Posterior cingulate gyrus (tissue), 11 donors: ENCODE measurements at regions not wholly inside any gene's neighbourhood (a gene's known extent, or its start where the extent isn't known, plus 50 kb on each side); places are given as distances from the start of the nearest gene placed in this dataset.
"Not testable (repeated sequence)": the region's sequence is repeated elsewhere in the genome, so short reads cannot be mapped to it uniquely, and the experiment has no call there.

Experiments used
- DNase-seq, 10 donors: peaks; one replicate each; pipeline versions ENCODE4 v3.0.0 to v3.0.0-alpha.2; 2020 to 2021; ENCODE audit warnings: mixed read lengths in 3 of 10
- intact Hi-C: fragments of 100-400 bp; cut with DNase I; formaldehyde crosslinking; loops from one replicate; pipeline ENCODE4 v1.15.1; 2023

DNA sequence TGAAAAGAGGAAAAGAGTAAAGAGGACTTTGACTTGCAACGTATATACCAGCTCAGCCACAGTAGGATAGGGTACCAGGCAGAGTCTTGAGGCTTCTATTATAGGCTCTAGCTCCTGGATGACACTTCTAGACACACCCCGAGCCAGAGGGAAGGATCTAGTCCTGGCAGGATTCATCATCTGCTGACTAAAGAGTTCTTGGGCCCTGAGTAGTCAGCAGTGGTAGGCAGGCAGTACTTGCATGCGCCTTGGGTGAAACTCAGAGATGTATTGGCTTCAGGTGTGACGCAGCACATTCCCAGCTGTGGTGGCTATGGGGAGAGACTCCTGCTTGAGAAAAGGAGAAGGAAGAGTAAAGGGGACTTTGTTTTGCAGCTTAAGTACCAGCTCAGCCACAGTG is 162.3 kb upstream of the APP start:
- DNase-seq, result no peak
- intact Hi-C loops, result no loop called here

DNA sequence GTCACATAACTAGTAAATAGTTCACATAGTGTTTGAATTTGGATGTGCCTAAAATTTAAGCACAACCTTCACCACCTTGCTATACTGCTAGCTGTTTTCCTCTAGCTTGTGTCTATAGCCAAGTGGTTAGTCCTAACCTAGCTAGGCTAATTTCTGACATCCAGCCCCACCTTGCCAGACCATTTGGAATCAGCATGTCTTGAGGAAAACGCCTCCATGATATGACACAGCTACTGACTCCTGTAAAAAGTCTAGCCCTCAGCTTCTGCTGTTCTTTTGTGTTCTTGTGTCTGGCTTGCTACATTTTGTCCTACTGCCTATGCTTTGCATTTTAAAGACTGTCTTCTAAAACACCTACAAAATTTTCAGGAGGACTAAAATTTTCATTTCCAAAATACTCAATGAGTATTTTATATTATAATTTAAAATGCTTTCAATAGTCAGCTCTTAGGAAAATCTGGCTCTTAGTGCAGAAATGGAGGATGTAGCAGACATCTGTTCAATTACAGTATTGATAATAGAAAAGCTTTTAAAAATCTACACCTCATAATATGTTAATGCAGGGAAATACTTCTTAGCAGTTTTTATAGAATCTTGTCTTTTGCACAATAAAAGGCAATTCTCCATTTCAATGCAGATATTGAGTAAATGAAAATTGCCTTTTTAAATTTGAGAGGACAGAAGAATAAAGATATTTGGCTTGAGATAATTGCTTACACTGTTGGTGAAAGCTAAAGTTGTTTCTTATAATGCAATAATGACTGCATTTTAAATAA is 160.8 kb upstream of the APP start:
- no peak for DNase-seq
- intact Hi-C loops, result no loop called here

DNA sequence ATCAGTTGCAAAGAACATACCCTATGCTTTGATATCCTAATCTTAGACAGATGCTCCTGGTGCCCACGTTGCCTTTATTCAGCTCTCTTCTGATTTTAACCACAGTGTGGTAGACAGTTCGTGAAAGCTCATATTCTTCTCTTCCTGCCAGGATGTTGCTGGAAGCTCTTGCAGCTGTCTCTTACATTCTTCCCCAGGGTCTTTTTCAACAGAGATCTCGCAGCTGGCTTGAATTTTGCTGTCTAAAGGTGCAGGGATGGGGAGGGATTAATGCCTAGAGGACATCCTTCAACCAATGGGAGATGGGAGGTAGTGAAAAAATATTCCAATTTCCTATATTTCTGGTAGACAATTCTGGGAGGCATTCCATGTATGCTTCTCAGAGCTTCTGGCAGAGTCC is 150.0 kb upstream of the APP start:
- DNase-seq, result no peak

DNA sequence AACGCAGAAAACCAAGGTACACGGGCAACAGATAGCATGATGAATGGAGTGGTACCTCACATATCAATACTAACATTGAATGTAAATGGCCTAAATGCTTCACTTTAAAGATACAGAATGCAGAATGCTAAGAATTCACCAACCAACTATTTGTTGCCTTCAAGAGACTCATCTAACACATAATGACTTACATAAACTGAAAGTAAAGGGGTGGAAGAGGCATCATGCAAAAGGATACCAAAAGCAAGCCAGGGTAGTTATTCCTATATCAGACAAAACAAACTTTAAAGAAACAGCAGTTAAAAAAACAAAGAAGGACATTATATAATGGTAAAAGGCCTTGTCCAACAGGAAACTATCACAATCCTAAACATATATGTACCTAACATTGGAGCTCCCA is 137.1 kb upstream of the APP start:
- intact Hi-C loops, result no loop called here

More for the DNA sequence above, 150.0 kb upstream of the APP start:
- intact Hi-C loops, result no loop called here

DNA sequence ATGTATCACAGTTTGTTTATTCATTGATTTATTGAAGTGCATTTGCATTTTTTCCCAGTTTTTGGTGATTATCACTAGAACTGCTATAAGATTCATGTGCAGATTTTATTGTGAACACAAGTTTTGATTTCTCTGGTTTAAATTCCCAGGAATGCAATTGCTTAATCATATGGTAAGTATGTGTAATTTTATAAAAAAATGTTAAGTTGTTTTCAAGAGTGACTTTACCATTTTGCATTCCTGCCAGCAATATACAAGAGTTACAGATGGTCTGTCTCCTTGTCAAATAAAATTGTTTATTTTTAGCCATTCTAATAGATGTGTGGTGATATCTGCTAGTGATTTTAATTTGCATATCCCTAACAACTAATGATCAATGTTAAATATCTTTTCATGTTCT is 127.3 kb upstream of the APP start:
- DNase-seq, result no peak
- intact Hi-C loops, result no loop called here

More for the DNA sequence above, 137.1 kb upstream of the APP start:
- no peak for DNase-seq

DNA sequence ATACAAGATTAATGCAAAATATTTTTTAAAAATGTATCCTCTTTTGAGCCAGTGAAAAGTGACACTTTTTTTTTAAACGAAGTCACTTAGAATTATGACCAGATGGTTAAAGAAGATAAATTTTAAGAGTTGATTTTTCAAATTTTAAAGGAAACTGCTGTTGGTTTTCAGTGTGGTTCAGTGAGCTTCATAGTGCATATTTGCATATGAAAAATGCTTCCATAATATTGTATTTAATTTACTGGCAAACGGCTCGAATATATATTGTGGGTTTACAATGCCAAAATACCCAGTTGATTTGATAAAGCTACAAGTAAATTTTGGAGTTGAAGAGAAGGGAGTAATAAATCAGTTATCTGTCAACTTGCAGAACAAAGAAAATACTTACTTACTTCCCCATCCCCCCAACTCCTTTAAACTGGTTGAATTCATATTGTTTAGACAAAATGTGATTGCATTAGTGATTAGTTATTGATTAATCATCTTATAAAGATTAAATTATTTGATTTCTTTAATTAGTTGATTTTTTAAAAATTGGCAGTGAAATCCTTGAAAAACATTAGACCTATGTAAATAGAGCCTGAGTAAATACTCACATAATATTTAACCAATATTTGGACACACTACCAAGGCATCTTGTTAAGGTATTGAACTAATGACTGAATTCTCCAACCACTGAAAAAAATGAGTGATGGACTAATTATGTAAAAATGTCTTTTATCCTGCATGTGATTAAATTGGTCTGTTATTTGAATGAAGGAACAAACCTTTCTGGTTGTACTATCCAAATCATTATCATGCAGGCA is 122.8 kb upstream of the APP start:
- intact Hi-C loops, result no loop called here
- no peak for DNase-seq

DNA sequence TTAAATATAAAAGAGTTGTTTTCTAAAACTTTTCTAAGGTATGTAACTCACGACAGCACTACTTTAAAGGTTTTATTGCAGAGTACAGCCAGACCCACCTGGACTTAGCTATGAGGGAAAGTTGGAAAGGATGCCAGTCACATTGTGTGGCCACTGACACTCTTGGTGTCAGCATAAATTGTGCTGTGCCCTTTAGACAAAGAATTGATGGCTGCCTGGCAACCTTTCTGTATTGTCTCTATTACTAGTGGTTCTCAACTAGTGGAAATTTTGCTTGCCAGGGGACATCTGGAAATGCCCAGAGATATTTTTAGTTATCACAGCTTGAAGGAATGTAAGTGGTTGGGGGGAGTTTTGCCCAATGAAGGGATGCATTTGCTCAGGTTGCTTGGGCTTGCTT is 117.5 kb upstream of the APP start:
- intact Hi-C loops, result no loop called here
- no peak for DNase-seq

DNA sequence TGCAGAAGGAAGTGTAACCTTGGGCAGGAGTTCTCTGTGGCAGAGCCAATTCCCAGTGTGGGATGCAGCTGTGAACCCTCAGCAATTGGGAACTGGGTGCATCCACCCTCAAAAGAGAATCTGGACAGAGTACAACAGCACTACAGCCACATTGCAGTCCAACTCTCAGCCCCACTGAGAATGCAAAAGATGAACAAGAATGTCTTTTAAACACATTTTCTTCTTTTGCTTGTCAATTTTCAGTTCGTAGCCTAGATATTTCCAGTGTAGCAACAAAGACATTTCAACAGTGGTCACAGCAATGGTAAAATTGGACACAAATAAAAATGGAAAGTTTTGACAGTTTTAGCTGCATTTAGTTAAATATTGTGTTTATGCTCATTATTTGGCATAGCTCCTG is 114.0 kb upstream of the APP start:
- no peak for DNase-seq
- intact Hi-C loops, result no loop called here

DNA sequence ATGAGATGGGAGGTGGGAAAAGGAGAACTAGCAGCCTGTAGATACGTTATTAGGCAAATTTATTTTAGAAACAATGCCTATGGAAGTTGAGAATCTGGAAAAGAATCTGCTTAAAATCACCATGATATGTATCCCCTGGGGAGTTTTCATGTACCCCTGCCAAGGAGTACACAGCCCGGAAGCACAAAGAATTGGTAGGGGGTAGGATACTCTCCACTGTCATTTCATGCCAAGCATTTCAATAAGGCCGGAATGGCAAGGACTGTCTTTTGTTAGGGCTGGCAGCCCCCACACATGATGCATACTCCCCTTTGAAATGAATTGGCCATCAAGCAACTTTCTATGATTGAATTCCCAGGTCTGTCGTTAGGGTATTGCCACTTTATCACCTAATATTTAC is 111.5 kb upstream of the APP start:
- no peak for DNase-seq
- intact Hi-C loops, result no loop called here

DNA sequence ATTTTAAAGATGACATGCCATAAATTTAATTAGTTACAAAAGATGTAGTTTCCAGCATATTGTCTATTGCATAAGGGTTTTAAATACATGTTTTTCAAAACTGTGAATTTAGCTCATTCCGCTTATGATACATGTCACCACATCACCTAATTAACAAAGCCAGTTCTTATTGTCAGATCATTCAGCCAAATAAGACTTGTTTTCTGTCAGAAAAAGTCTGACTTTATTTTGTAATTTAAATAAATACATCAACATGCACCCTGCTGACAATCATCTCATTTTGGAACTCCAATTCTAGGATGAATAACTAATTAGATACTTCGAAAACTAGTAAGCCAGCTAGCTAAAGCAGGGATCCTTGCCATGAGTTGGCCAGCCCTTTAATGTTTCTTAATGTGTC is 110.9 kb upstream of the APP start:
- intact Hi-C loops, result no loop called here
- no peak for DNase-seq

DNA sequence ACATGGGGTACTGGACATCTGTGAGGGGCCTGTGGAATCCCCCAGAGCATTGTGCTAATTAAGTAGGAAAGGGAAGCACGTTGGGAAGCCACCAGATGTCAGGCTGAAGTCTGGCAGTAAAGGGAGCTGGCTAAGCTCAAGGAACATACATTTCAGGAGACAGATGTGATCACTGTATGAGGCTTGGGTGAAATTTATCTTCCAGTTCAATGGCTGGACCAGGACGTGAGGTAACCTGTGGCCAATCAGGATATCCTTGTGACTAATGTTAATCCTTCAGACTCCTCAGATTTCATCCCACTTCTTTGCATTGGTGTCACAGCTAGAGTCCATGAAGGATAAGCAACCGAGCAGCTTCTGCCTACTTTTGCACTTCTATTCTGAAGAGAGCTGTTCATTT is 110.2 kb upstream of the APP start:
- DNase-seq, result no peak
- intact Hi-C loops, result no loop called here

DNA sequence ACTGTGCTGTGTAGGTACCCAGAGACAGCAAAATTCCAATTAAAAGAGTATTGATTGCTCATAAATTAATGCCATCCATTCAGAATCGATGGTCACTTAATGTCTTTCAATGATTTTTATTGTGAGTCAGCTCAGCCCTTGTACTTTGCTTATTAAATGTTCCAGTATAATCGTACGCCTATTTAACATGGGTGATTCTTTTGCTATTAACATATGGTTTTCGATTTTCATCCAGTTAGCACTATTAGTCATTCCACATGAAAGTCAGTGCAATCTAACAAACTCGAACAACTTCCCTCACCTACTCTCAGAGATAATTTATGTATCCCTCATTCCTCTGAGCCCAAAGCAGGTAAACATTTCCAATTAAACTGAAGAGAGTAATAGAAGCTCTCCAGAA is 109.6 kb upstream of the APP start:
- intact Hi-C loops, result no loop called here
- DNase-seq, result no peak

DNA sequence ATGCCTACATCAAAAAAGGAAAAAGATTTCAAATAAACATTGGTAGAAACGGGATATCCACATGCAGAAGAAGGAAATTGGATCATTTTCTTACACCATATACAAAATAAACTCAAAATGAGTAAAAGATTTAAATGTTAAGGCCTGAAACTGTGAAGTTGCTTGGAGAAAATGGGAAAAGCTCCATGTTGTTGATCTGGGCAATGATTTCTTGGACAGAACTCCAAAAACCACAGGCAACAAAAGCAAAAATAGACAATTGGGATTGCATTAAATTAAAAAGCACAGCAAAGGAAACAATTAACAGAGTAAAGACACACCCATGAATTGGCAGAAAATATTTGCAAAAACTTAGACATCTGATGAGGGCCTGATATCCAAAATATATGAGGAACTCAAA is 105.2 kb upstream of the APP start:
- no peak for DNase-seq
- intact Hi-C loops, result no loop called here

DNA sequence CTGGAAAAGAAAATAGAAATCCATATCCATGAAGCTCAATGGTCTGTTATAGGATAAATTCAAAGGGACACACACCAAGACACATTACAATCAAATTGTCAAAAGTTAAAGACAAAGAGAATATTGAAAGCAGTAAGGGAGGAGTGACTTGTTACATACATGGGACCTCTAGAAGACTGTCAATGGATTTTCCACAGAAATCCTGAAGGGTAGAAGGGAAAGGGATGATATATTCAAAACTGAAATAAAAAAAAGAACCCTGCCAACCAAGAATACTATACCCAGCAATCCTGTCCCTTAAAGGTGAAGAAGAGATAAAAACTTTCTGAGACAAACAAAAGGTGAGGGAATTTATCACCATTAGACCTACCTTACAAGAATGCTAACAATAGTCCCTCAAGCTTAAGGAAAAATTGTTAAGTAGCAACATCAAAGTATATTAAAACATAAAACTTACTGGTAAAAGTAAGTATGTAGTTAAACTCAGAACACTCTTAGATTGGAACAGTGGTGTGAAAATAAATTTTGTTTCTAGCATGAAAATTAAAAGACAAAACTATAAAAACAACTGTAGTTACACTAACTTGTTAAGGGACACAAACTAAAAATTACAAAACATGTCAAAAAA is 103.2 kb upstream of the APP start:
- intact Hi-C loops, result no loop called here
- DNase-seq, result no peak

DNA sequence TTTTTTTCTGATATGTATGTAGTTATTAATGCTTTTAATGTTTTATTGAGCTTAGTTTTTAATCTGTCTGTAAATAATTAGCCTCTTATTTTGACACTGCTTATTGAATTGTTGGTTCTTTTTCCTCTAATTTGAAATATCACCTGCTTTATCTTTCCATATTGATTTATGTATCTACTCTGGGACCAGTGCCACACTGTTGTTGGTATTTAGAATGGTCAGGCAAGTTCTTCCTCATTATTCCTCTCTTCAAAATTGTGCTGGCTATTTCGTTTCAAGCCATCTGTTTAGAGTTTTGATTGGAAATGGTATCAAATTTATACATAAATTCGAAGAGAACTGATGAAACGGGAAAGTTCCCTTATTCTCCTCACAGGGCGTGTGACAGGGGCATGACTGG is 96.8 kb upstream of the APP start:
- no peak for DNase-seq
- intact Hi-C loops, result no loop called here

DNA sequence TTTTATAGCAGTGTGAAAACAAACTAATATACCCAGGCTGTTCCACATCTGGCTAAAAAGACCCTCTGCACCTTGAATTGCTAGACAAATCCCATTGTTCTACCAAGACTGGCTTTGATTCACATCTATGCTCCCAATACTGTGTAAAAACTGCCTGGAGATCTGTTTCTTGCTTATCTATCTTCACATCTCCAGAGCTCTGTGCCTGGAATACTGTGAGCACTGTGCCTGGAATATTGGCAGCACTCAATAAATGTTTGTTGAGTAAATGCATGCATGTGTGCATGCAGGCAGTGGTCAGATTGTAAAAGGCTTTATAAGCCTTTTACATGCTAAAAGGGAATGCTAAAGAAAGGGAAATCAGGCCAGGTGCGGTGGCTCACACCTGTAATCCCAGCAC is 75.5 kb upstream of the APP start:
- intact Hi-C loops, result no loop called here
- DNase-seq, result no peak

DNA sequence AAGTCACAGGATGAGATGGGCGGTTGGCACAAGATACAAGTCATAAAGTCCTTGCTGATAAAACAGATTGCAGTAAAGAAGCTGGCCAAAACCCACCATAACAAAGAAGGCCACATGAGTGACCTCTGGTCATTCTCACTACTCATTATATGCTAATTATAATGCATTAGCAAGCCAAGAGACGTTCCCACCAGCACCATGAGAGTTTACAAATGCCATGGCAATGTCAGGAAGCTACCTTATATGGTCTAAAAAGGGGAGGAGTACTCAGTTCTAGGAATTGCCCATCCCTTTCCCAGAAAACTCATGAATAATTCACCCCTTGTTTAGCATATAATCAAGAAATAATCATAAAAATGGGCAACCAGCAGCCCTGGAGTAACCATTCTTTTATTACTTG is 74.9 kb upstream of the APP start:
- intact Hi-C loops, result no loop called here

DNA sequence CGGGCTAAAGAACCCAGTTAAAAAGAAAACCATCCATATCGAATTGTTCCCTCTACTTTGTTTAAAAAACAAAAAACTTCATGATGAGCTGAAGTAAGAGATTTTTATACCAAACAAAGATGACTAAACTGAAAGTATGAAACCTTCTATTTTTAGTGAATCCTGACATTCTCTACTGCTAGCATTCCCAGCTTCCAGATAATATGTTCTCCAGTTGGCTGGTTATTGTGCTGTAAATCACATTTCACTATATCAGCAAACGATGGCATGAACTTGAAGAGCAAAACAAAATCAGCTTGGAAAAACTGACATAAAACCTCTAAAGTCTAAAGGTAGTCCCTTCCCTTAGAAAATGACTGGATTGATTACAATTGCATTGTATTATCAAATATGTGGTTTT is 68.1 kb upstream of the APP start:
- intact Hi-C loops, result no loop called here
- DNase-seq, result no peak

More for the DNA sequence above, 74.9 kb upstream of the APP start:
- DNase-seq, result no peak

DNA sequence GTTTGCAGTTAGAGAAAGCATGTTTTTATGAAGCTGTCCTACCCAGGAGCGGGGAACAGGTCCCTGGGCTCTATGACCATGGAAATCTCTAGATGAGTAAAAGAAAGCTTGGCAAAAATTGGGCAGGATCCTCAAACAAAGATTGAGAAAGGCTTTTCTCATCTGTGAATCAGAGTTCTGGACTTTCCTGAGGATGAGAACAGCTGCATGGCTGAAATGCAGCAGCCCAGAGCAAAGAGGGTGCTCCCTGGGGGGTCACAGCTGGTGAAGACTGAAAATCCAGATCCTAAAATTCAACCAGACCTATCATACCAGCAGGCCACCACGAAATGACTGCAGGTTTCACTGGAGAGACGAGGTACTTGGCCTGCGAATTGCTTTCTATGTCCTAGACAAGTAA is 65.7 kb upstream of the APP start:
- no peak for DNase-seq
- intact Hi-C loops, result no loop called here

DNA sequence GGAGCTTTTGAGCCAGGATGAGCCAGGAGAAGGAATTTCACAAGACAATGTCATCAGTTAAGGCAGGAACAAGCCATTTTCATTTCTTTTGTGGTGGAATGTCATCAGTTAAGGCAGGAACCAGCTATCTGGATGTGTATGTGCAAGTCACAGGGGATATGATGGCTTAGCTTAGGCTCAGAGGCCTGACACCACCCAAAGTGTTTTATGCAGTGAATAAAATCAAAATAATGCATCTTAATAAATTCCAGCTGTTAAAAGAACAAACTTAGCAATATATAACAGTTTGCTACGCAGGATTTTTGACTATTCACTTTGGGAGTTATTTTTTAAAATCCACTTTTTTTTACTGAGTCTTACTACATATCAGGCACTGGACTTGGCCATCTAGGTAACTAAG is 62.7 kb upstream of the APP start:
- DNase-seq, intact Hi-C loops: not testable (repeated sequence)

DNA sequence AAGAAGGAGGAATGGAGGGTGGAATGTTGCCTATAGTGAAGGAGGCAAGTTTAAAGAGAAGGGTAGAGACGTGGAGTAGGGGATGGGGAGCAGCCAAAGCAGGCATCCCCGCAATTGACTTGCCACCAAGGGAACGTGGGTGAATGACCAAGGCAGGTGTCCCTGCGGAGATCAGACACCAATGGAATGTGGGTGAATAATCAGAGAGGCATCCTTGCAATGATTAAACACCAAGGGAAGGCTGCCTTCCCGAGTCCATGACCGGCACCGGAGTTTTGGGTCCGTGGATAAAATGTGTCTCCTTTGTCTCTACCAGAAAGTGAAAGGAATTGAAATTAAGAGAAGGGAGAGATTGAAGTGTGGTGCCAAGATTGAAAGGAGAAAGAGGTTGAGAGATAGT is 61.9 kb upstream of the APP start:
- DNase-seq, intact Hi-C loops: not testable (repeated sequence)

DNA sequence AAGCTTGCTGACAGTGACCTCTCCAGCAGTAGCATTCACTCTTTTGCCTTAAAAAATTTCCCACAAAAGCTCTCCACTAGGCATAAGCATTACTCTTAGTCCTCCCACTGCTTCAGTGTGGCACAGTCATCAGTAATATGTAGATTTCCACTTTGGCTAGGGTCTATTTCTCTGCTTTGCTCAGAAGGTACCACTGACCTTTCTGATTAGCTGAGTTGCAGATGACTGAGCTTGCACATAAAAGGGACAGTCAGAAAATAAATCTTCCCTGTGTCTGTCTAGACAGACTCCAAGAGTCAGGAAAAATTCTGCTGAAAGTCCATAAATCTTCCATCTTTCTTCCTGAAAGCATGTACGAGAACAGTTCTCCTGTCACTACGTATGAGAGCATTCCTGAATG is 56.6 kb upstream of the APP start:
- no peak for DNase-seq
- intact Hi-C loops, result no loop called here
